ENCODE measurements at regions not wholly inside any gene's neighbourhood (a gene's known extent, or its start where the extent isn't known, plus 50 kb on each side); places are given as distances from the start of the nearest gene placed in this dataset.

GRCh38 chr1:217196616-217197015 lies 434.3 kb downstream of the GPATCH2 start:
- TF ChIP-seq POLR2A (IDR thresholded peaks at IDR 0.05): no peak
- no peak for TF ChIP-seq CTCF (IDR thresholded peaks at IDR 0.05 in 4 of 5, conservative IDR thresholded peaks at IDR 0.05 in 1 of 5)
